Panc1 (cell line): ENCODE measurements at regions not wholly inside any gene's neighbourhood (a gene's known extent, or its start where the extent isn't known, plus 50 kb on each side); places are given as distances from the start of the nearest gene placed in this dataset.

ENCODE experiments used
- ATAC-seq: fragments of 200-7000 bp; cut with Tn5 transposase; 2 replicates; pipeline ENCODE4 v1.9.1; 2020; ENCODE audit warnings: mild to moderate bottlenecking, moderate library complexity
- BruUV-seq: library from RNA; stranded (reverse); fragments of 400-500 nt; replicated peaks from 2 replicates; lab custom pipeline; 2021; lab: Mats Ljungman, UMichigan
- CTCF ChIA-PET: fragments of 300-600 bp; sonication (Branson Sonifier 250); formaldehyde crosslinking; loops from one replicate; lab custom pipeline; 2022; ENCODE audit warnings: antibody characterized with exemption; lab: Charles Lee
- POLR2A ChIA-PET: fragments of 300-600 bp; sonication (Branson Sonifier 250); formaldehyde crosslinking; loops from one replicate; lab custom pipeline; 2022; ENCODE audit warnings: antibody characterized with exemption; lab: Charles Lee
- DNase-seq: peaks from one replicate; pipeline ENCODE4 v3.0.0-alpha.2; 2010; ENCODE audit warnings: low read depth, low spot score
- H3K27ac ChIP-seq: 2 replicates; pipeline ENCODE4 v1.5.1; 2011; ENCODE audit warnings: mild to moderate bottlenecking, low read length, inconsistent platforms
- H3K27me3 ChIP-seq: fragments of 200-500 bp; sonication (Bioruptor generic); 2 replicates; pipeline ENCODE4 v1.6.0; 2014; ENCODE audit warnings: low read length, inconsistent platforms; ENCODE audit not compliant: control insufficient read depth, insufficient read depth
- H3K36me3 ChIP-seq: fragments of 200-500 bp; sonication (Bioruptor generic); 2 replicates; pipeline ENCODE4 v1.5.1; 2014; ENCODE audit warnings: inconsistent platforms, mild to moderate bottlenecking, low read length, moderate library complexity; ENCODE audit not compliant: control insufficient read depth, insufficient read depth
- H3K4me1 ChIP-seq: 2 replicates; pipeline ENCODE4 v1.5.1; 2011; ENCODE audit warnings: inconsistent platforms, mild to moderate bottlenecking, low read length, moderate library complexity; ENCODE audit not compliant: control insufficient read depth, insufficient read depth
- H3K4me3 ChIP-seq, 2 experiments: 2 replicates each; pipeline ENCODE4 v1.5.1; 2011 to 2012; ENCODE audit warnings: low read depth in 2 of 2, low read length in 2 of 2, mild to moderate bottlenecking in 2 of 2, inconsistent platforms in 1 of 2, moderate library complexity in 1 of 2
- H3K9me3 ChIP-seq: fragments of 200-500 bp; sonication (Bioruptor generic); 2 replicates; pipeline ENCODE4 v1.5.1; 2014; ENCODE audit warnings: low read depth, mild to moderate bottlenecking, inconsistent platforms, low read length, moderate library complexity; ENCODE audit not compliant: control insufficient read depth, insufficient read depth
- CTCF ChIP-seq: fragments of 450-650 bp; IDR thresholded peaks from 2 replicates; pipeline ENCODE4 v1.5.1; 2017; ENCODE audit warnings: mild to moderate bottlenecking
- POLR2AphosphoS5 ChIP-seq: IDR thresholded peaks from 2 replicates; pipeline ENCODE4 v1.6.1; 2012; ENCODE audit warnings: mild to moderate bottlenecking, low read depth, low read length, moderate library complexity
- REST ChIP-seq, 2 experiments: IDR thresholded peaks; 2 replicates each; pipeline ENCODE4 v1.6.1; 2011 to 2012; ENCODE audit warnings: low read depth in 2 of 2, control low read depth in 1 of 2, low read length in 1 of 2, mild to moderate bottlenecking in 1 of 2, moderate library complexity in 1 of 2; ENCODE audit not compliant: insufficient read depth in 1 of 2
- SIN3A ChIP-seq: IDR thresholded peaks from 2 replicates; pipeline ENCODE4 v1.6.1; 2012; ENCODE audit warnings: low read depth, mild to moderate bottlenecking, low read length, moderate library complexity, borderline replicate concordance; ENCODE audit not compliant: insufficient read depth
- TCF7L2 ChIP-seq: IDR thresholded peaks from 2 replicates; pipeline ENCODE4 v1.6.1; 2011; ENCODE audit warnings: mild to moderate bottlenecking, low read depth, low read length, inconsistent platforms
- in situ Hi-C: cut with HindIII; loops from 2 replicates; pipeline ENCODE4 v1.10.0; 2016; ENCODE audit warnings: low sequenced_read_pairs, low pct_unique_long_range_greater_than_20kb
- intact Hi-C: fragments of 100-400 bp; cut with micrococcal nuclease; formaldehyde crosslinking; loops from one replicate; pipeline ENCODE4 v1.10.0; 2022; ENCODE audit not compliant: unreplicated experiment

- in situ Hi-C loops, result no loop called here
- CTCF ChIA-PET, result no interaction called here
These were observed 119.0 kb upstream of the PPP2R5A start for GRCh38 chr1:212166244-212166643.

GRCh38 chr1:212166644-212167043, 118.6 kb upstream of the PPP2R5A start:
- ChIA-PET CTCF (no interaction called here), POLR2A (no interaction called here)
- Histone ChIP-seq H3K9me3 (no peaks in the 10 kb centered on the region), H3K4me3 (no peak overlapping the region), H3K27ac (no peak overlapping the region), H3K4me1 (no peaks in the 10 kb centered on the region), H3K36me3 (no peaks in the 10 kb centered on the region), H3K27me3 (no peaks in the 10 kb centered on the region)
- intact Hi-C loops (no loop called here), in situ Hi-C loops (no loop called here)
- ATAC-seq (no peak), DNase-seq (no peak)
- BruUV-seq, result no TSS peak
- no peak for TF ChIP-seq CTCF
- TF ChIP-seq TCF7L2, result no peak
- no peak for TF ChIP-seq SIN3A
- TF ChIP-seq POLR2AphosphoS5, result no peak
- no peak for TF ChIP-seq REST (IDR thresholded peaks at IDR 0.05; ENCODE audit: insufficient read depth in 1 of 2, low read depth in 2 of 2, low read length in 1 of 2)

More at GRCh38 chr1:212166244-212166643, 119.0 kb upstream of the PPP2R5A start:
- H3K27ac ChIP-seq, result no peak overlapping the region
- H3K9me3 ChIP-seq, result no peaks in the 10 kb centered on the region
- H3K27me3 ChIP-seq, result no peaks in the 10 kb centered on the region
- POLR2A ChIA-PET, result no interaction called here
- intact Hi-C loops, result no loop called here
- BruUV-seq, result no TSS peak
- ATAC-seq (no peak), DNase-seq (no peak)
- H3K4me1 ChIP-seq, result no peaks in the 10 kb centered on the region
- no peak overlapping the region for H3K4me3 ChIP-seq
- TF ChIP-seq POLR2AphosphoS5, result no peak
- H3K36me3 ChIP-seq, result no peaks in the 10 kb centered on the region

GRCh38 chr1:212167098-212167497, 118.1 kb upstream of the PPP2R5A start:
- in situ Hi-C loops, result no loop called here
- ChIA-PET POLR2A (no interaction called here), CTCF (no interaction called here)

More at GRCh38 chr1:212167098-212167497, 118.1 kb upstream of the PPP2R5A start:
- no peak for ATAC-seq
- DNase-seq, result no peak
- no TSS peak for BruUV-seq
- intact Hi-C loops, result no loop called here
- Histone ChIP-seq H3K9me3 (no peaks in the 10 kb centered on the region), H3K27me3 (no peaks in the 10 kb centered on the region), H3K36me3 (no peaks in the 10 kb centered on the region), H3K4me1 (no peaks in the 10 kb centered on the region), H3K27ac (no peak overlapping the region), H3K4me3 (no peak overlapping the region)
- TF ChIP-seq SIN3A (no peak), POLR2AphosphoS5 (no peak), CTCF (no peak), REST (IDR thresholded peaks at IDR 0.05; ENCODE audit: insufficient read depth in 1 of 2, low read depth in 2 of 2, low read length in 1 of 2) (no peak)
